IMR-90 (cell line): ENCODE measurements at regions not wholly inside any gene's neighbourhood (a gene's known extent, or its start where the extent isn't known, plus 50 kb on each side); places are given as distances from the start of the nearest gene placed in this dataset.
"Not testable (repeated sequence)": the region's sequence is repeated elsewhere in the genome, so short reads cannot be mapped to it uniquely, and the experiment has no call there.

Source experiments
- ATAC-seq: fragments of 200-7000 bp; cut with Tn5 transposase; 2 replicates; pipeline ENCODE4 v1.9.1; 2020; ENCODE audit warnings: low read depth, mild to moderate bottlenecking, moderate library complexity
- BruUV-seq: library from RNA; stranded (reverse); fragments of 400-500 nt; replicated peaks from 2 replicates; lab custom pipeline; 2021; lab: Mats Ljungman, UMichigan
- CTCF ChIA-PET: fragments of 300-600 bp; formaldehyde crosslinking; extraction: SDS; loops from one replicate; lab custom pipeline; 2021; ENCODE audit warnings: antibody characterized with exemption; lab: Yijun Ruan, JAX
- POLR2A ChIA-PET: fragments of 300-600 bp; sonication (Branson Sonifier 250); formaldehyde crosslinking; loops from one replicate; lab custom pipeline; 2022; ENCODE audit warnings: antibody characterized with exemption; ENCODE audit not compliant: unreplicated experiment; lab: Charles Lee
- DNase-seq: peaks from one replicate; pipeline ENCODE4 v3.0.0; 2013
- H2AFZ ChIP-seq: replicated peaks from 2 replicates; pipeline ENCODE3; 2013; ENCODE audit warnings: low read length, mild to moderate bottlenecking; ENCODE audit not compliant: poor library complexity
- H2AK5ac ChIP-seq: 2 replicates; pipeline ENCODE4 v1.6.1; 2013; ENCODE audit warnings: low read depth, low read length, inconsistent platforms
- H2AK9ac ChIP-seq: replicated peaks from 2 replicates; pipeline ENCODE3; 2013; ENCODE audit warnings: mild to moderate bottlenecking, low read depth, low read length, moderate library complexity; ENCODE audit not compliant: poor library complexity
- H2BK120ac ChIP-seq: 2 replicates; pipeline ENCODE4 v1.6.1; 2013; ENCODE audit warnings: low read depth, low read length, inconsistent platforms
- H2BK15ac ChIP-seq: 3 replicates; pipeline ENCODE4 v1.6.1; 2013; ENCODE audit warnings: low read depth, low read length, inconsistent platforms
- H2BK20ac ChIP-seq: 2 replicates; pipeline ENCODE4 v1.6.1; 2013; ENCODE audit warnings: low read depth, mild to moderate bottlenecking, inconsistent platforms, low read length, moderate library complexity
- H2BK5ac ChIP-seq: 2 replicates; pipeline ENCODE4 v1.6.1; 2013; ENCODE audit warnings: mild to moderate bottlenecking, low read depth, low read length, inconsistent platforms; ENCODE audit not compliant: poor library complexity, severe bottlenecking
- H3K14ac ChIP-seq: replicated peaks from 2 replicates; pipeline ENCODE4 v1.6.1; 2013; ENCODE audit warnings: low read depth, low read length, inconsistent platforms
- H3K18ac ChIP-seq: 2 replicates; pipeline ENCODE4 v1.6.1; 2013; ENCODE audit warnings: low read depth, low read length, control low read depth
- H3K23ac ChIP-seq: 2 replicates; pipeline ENCODE4 v1.6.1; 2013; ENCODE audit warnings: low read depth, low read length, inconsistent platforms
- H3K27ac ChIP-seq: 2 replicates; pipeline ENCODE4 v1.5.1; 2013; ENCODE audit warnings: mild to moderate bottlenecking, control low read depth, low read length; ENCODE audit not compliant: insufficient read depth
- H3K27me3 ChIP-seq: 2 replicates; pipeline ENCODE4 v1.6.1; 2013; ENCODE audit warnings: low read length; ENCODE audit not compliant: control insufficient read depth, insufficient read depth
- H3K36me3 ChIP-seq: 2 replicates; pipeline ENCODE4 v1.6.1; 2013; ENCODE audit warnings: low read length, mixed read lengths; ENCODE audit not compliant: control insufficient read depth, insufficient read depth
- H3K4ac ChIP-seq: 2 replicates; pipeline ENCODE4 v1.6.1; 2013; ENCODE audit warnings: low read depth, low read length, inconsistent platforms
- H3K4me1 ChIP-seq: 2 replicates; pipeline ENCODE4 v1.6.1; 2013; ENCODE audit warnings: low read length, mixed read lengths; ENCODE audit not compliant: control insufficient read depth, insufficient read depth
- H3K4me2 ChIP-seq: 2 replicates; pipeline ENCODE4 v1.6.1; 2013; ENCODE audit warnings: low read depth, mild to moderate bottlenecking, control low read depth, low read length, moderate library complexity
- H3K4me3 ChIP-seq: 2 replicates; pipeline ENCODE4 v1.5.1; 2013; ENCODE audit warnings: low read depth, mild to moderate bottlenecking, control low read depth, low read length, moderate library complexity; ENCODE audit not compliant: insufficient read depth
- H3K56ac ChIP-seq: 2 replicates; pipeline ENCODE4 v1.6.1; 2013; ENCODE audit warnings: low read length, inconsistent platforms; ENCODE audit not compliant: insufficient read depth; ENCODE audit errors: extremely low read depth
- H3K79me1 ChIP-seq, 2 experiments: 2 replicates each; pipeline ENCODE4 v1.6.1; 2013; ENCODE audit warnings: low read length in 2 of 2, inconsistent platforms in 1 of 2, low read depth in 1 of 2
- H3K9ac ChIP-seq: 2 replicates; pipeline ENCODE4 v1.6.1; 2013; ENCODE audit warnings: low read depth, low read length, control low read depth
- H3K9me1 ChIP-seq: 2 replicates; pipeline ENCODE4 v1.6.1; 2013; ENCODE audit warnings: low read length, inconsistent platforms; ENCODE audit not compliant: insufficient read depth
- H3K9me3 ChIP-seq: 2 replicates; pipeline ENCODE4 v1.6.1; 2013; ENCODE audit warnings: low read length; ENCODE audit not compliant: control insufficient read depth, insufficient read depth
- H4K20me1 ChIP-seq: 2 replicates; pipeline ENCODE4 v1.6.1; 2013; ENCODE audit warnings: low read length, inconsistent platforms; ENCODE audit not compliant: insufficient read depth
- H4K5ac ChIP-seq: 2 replicates; pipeline ENCODE4 v1.6.1; 2013; ENCODE audit warnings: mild to moderate bottlenecking, low read depth, low read length, control low read depth
- H4K8ac ChIP-seq, 2 experiments: 2 replicates each; pipeline ENCODE4 v1.6.1; 2013; ENCODE audit warnings: low read depth in 2 of 2, low read length in 2 of 2, control low read depth in 1 of 2, inconsistent platforms in 1 of 2
- H4K91ac ChIP-seq: 2 replicates; pipeline ENCODE4 v1.6.1; 2013; ENCODE audit warnings: low read depth, low read length, inconsistent platforms; ENCODE audit not compliant: insufficient read depth
- WGBS, 2 experiments: methylation state at CpG; one replicate each; pipeline versions ENCODE4 v1.1.5 to v1.1.7; 2013; ENCODE audit warnings: missing lambda C conversion rate in 2 of 2; ENCODE audit not compliant: insufficient read length in 1 of 2; ENCODE audit errors: extremely low coverage in 2 of 2; 5-methylcytosine and 5-hydroxymethylcytosine counted together
- dilution Hi-C: fragments of 300-500 bp; cut with HindIII; formaldehyde crosslinking; loops from one replicate; pipeline ENCODE4 v1.14.3; 2018; ENCODE audit warnings: low sequenced_read_pairs; ENCODE audit not compliant: unreplicated experiment
- in situ Hi-C: fragments of 300-500 bp; cut with MboI; formaldehyde crosslinking; loops from 3 replicates; pipeline ENCODE4 v1.14.3; 2019; ENCODE audit warnings: low sequenced_read_pairs, inconsistent platforms, mixed read lengths
- intact Hi-C: fragments of 100-400 bp; cut with micrococcal nuclease; formaldehyde crosslinking; loops from 2 replicates; pipeline ENCODE4 v1.10.0; 2022

- H3K27ac ChIP-seq, H3K4me1 ChIP-seq, H3K18ac ChIP-seq, H4K91ac ChIP-seq, H2AFZ ChIP-seq, H2AK5ac ChIP-seq, POLR2A ChIA-PET, DNase-seq, H2BK20ac ChIP-seq, H2BK120ac ChIP-seq, H4K20me1 ChIP-seq, H4K8ac ChIP-seq, H3K9ac ChIP-seq, in situ Hi-C loops, H3K9me3 ChIP-seq, H3K4ac ChIP-seq, H3K4me3 ChIP-seq, H3K27me3 ChIP-seq, H3K23ac ChIP-seq, H2BK15ac ChIP-seq, BruUV-seq, H3K4me2 ChIP-seq, intact Hi-C loops, H3K56ac ChIP-seq, H4K5ac ChIP-seq, CTCF ChIA-PET, H2AK9ac ChIP-seq, H3K14ac ChIP-seq, H3K79me1 ChIP-seq, dilution Hi-C loops, H3K9me1 ChIP-seq, H2BK5ac ChIP-seq, ATAC-seq, H3K36me3 ChIP-seq: not testable (repeated sequence)
- 85% methylated on average over 9 of the region's 42 CpGs; no CpG with 5 or more reads in 1 of the 2 experiments for WGBS, 2 experiments
Observed at GRCh38 chr4:32716090-32716620, 1996.0 kb downstream of the PCDH7 start.
